Stimulated activated naive CD8-positive, alpha-beta T cell treated with anti-CD3 and anti-CD28 coated beads, Interleukin-15, amount 100 ng/mL, for 72 hours (primary cell): ENCODE measurements at regions not wholly inside any gene's neighbourhood (a gene's known extent, or its start where the extent isn't known, plus 50 kb on each side); places are given as distances from the start of the nearest gene placed in this dataset.

Experiments used
- ATAC-seq: fragments of 150-1000 bp; cut with Tn5 transposase; 2 replicates; pipeline ENCODE4 v1.10.0; 2021; ENCODE audit warnings: mild to moderate bottlenecking, moderate library complexity
- DNase-seq, 2 donors: peaks; one replicate each; pipeline ENCODE4 v3.0.0; 2021 to 2022
- H3K27ac Mint-ChIP-seq, 2 donors: one replicate each; pipeline ENCODE4 v1.8.0; 2022; ENCODE audit warnings: mild to moderate bottlenecking in 2 of 2, mixed read lengths in 2 of 2, moderate library complexity in 2 of 2
- H3K27me3 Mint-ChIP-seq: one replicate; pipeline ENCODE4 v1.8.0; 2022; ENCODE audit warnings: mixed read lengths
- H3K4me1 Mint-ChIP-seq: one replicate; pipeline ENCODE4 v1.8.0; 2022; ENCODE audit warnings: mild to moderate bottlenecking, mixed read lengths
- H3K4me3 Mint-ChIP-seq, 2 donors: one replicate each; pipeline ENCODE4 v1.8.0; 2022; ENCODE audit warnings: mild to moderate bottlenecking in 2 of 2, mixed read lengths in 2 of 2, moderate library complexity in 1 of 2
- H3K9me3 Mint-ChIP-seq, 2 donors: one replicate each; pipeline ENCODE4 v1.8.0; 2022; ENCODE audit warnings: mixed read lengths in 2 of 2

- no peak for ATAC-seq
- Mint-ChIP-seq H3K4me1 (no peaks in the 10 kb centered on the region), H3K4me3 (no peak overlapping the region), H3K27ac (no peak overlapping the region), H3K9me3 (peaks cover 0 to 6% of the 10 kb centered on the region in 2 donors), H3K27me3 (no peaks in the 10 kb centered on the region)
- DNase-seq: no peak
Observed at GRCh38 chr10:35704401-35704800, 62.3 kb upstream of the FZD8 start.

- no peak overlapping the region for H3K4me3 Mint-ChIP-seq
- H3K9me3 Mint-ChIP-seq: no peaks in the 10 kb centered on the region
- DNase-seq: no peak
- H3K4me1 Mint-ChIP-seq: no peaks in the 10 kb centered on the region
- H3K27me3 Mint-ChIP-seq: no peaks in the 10 kb centered on the region
- H3K27ac Mint-ChIP-seq: no peak overlapping the region
- ATAC-seq: no peak
Observed at GRCh38 chr10:35700487-35700882, 58.4 kb upstream of the FZD8 start.

- no peaks in the 10 kb centered on the region for H3K27me3 Mint-ChIP-seq
- no peaks in the 10 kb centered on the region for H3K9me3 Mint-ChIP-seq
- H3K27ac Mint-ChIP-seq: no peak overlapping the region
- H3K4me3 Mint-ChIP-seq: no peak overlapping the region
- DNase-seq (no peak), ATAC-seq (no peak)
- H3K4me1 Mint-ChIP-seq: no peaks in the 10 kb centered on the region
Observed at GRCh38 chr10:35699848-35700486, 57.9 kb upstream of the FZD8 start.

- Mint-ChIP-seq H3K4me3 (no peak overlapping the region), H3K27me3 (no peaks in the 10 kb centered on the region), H3K9me3 (no peaks in the 10 kb centered on the region), H3K27ac (no peak overlapping the region), H3K4me1 (no peaks in the 10 kb centered on the region)
- no peak for DNase-seq
- no peak for ATAC-seq
Observed at GRCh38 chr10:35696392-35697287, 54.5 kb upstream of the FZD8 start.

DNA sequence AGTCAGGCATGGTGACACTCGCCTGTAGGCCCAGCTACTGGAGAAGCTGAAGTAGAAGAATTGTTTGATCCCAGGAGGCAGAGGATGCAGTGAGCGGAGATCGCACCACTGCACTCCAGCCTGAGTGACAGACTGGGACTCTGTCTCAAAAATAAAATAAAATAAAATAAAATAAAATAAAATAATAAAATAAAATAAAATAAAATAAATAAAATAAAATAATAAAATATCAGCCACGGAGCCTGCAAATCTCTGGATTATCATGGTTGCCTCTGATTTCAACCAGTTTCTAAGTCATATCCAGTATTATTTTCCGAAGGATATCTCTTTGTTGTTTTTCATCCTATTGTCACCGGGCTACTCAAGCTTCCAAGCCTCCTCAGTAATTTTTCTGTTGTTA lies 51.7 kb upstream of the FZD8 start:
- no peak overlapping the region for H3K4me3 Mint-ChIP-seq
- ATAC-seq (no peak), DNase-seq (no peak)
- no peak overlapping the region for H3K27ac Mint-ChIP-seq
- peaks cover 0 to 7% of the 10 kb centered on the region in 2 donors for H3K9me3 Mint-ChIP-seq
- no peaks in the 10 kb centered on the region for H3K4me1 Mint-ChIP-seq
- H3K27me3 Mint-ChIP-seq: no peaks in the 10 kb centered on the region
